Right cardiac atrium (tissue), 5 donors: ENCODE measurements at regions not wholly inside any gene's neighbourhood (a gene's known extent, or its start where the extent isn't known, plus 50 kb on each side); places are given as distances from the start of the nearest gene placed in this dataset.

ENCODE experiments used
- ATAC-seq, 2 donors: fragments of 200-7000 bp; cut with Tn5 transposase; one replicate each; pipeline versions ENCODE4 v1.8.0 to v1.9.1; 2020; ENCODE audit warnings: moderate library complexity in 2 of 2, mild to moderate bottlenecking in 1 of 2
- DNase-seq, 3 donors: peaks; one replicate each; pipeline ENCODE4 v3.0.0-alpha.2; 2020
- H3K27ac ChIP-seq: one replicate; pipeline ENCODE4 v1.5.1; 2013; ENCODE audit warnings: mild to moderate bottlenecking, low read length, control low read depth, moderate library complexity
- H3K27me3 ChIP-seq: one replicate; pipeline ENCODE4 v1.6.1; 2013; ENCODE audit not compliant: control insufficient read depth, insufficient read depth
- H3K4me1 ChIP-seq: one replicate; pipeline ENCODE4 v1.6.1; 2013; ENCODE audit warnings: low read length; ENCODE audit not compliant: control insufficient read depth, insufficient read depth
- H3K4me3 ChIP-seq: one replicate; pipeline ENCODE4 v1.5.1; 2013; ENCODE audit warnings: low read length, control low read depth
- H3K9me3 ChIP-seq: one replicate; pipeline ENCODE4 v1.6.1; 2013; ENCODE audit warnings: low read length; ENCODE audit not compliant: control insufficient read depth
- WGBS: extraction: QIAGEN DNeasy Blood & Tissue Kit; methylation state at CpG from one replicate; pipeline ENCODE4 v1.1.7; 2013; 5-methylcytosine and 5-hydroxymethylcytosine counted together
- intact Hi-C, 4 donors: fragments of 100-400 bp; cut with DNase I; formaldehyde crosslinking; loops; one replicate each; pipeline versions ENCODE4 v1.11.0 to v1.14.0; 2022 to 2023
- donor health status: healthy with polysubstance abuse.
- donor health status: DM: no; HTN: yes; CAD: no.
- donor health status: DM: no; HTN: no; CAD: no.
- donor health status: DM: no; HTN: yes; CAD: no; lungs with severe emphysema.
- donor health status: DM: yes; HTN: yes; CAD: no.

GRCh38 chr2:3040496-3041140, 337.0 kb downstream of the EIPR1 start:
- intact Hi-C loops, result no loop called here
- DNase-seq, result peak in 1 of 3 donors; percentile 60
- no peaks in the 10 kb centered on the region for H3K9me3 ChIP-seq
- H3K4me3 ChIP-seq, result no peak overlapping the region
- WGBS, result 50% methylated on average over 17 of the region's 17 CpGs
- no peaks in the 10 kb centered on the region for H3K4me1 ChIP-seq
- no peak overlapping the region for H3K27ac ChIP-seq
- peak in 1 of 2 donors; percentile 48 for ATAC-seq
- H3K27me3 ChIP-seq, result no peaks in the 10 kb centered on the region

GRCh38 chr2:3040066-3040428, 337.6 kb downstream of the EIPR1 start:
- intact Hi-C loops, result no loop called here
- ATAC-seq (no peak), DNase-seq (no peak)
- no peaks in the 10 kb centered on the region for H3K9me3 ChIP-seq
- 88% methylated on average over 2 of the region's 2 CpGs for WGBS
- H3K27me3 ChIP-seq, result no peaks in the 10 kb centered on the region
- H3K27ac ChIP-seq, result no peak overlapping the region
- H3K4me3 ChIP-seq, result no peak overlapping the region
- H3K4me1 ChIP-seq, result no peaks in the 10 kb centered on the region

- Histone ChIP-seq H3K4me1 (no peaks in the 10 kb centered on the region), H3K27me3 (no peaks in the 10 kb centered on the region), H3K27ac (no peak overlapping the region), H3K4me3 (no peak overlapping the region), H3K9me3 (no peaks in the 10 kb centered on the region)
- 87% methylated on average over 16 of the region's 16 CpGs for WGBS
- no peak for ATAC-seq
- DNase-seq, result no peak
- intact Hi-C loops, result no loop called here
Measured at GRCh38 chr2:3039188-3040065, 338.2 kb downstream of the EIPR1 start.

GRCh38 chr2:3038636-3039035, 339.0 kb downstream of the EIPR1 start:
- DNase-seq, result no peak
- H3K4me3 ChIP-seq, result no peak overlapping the region
- no peak overlapping the region for H3K27ac ChIP-seq
- no peaks in the 10 kb centered on the region for H3K27me3 ChIP-seq
- WGBS, result 84% methylated on average over 12 of the region's 12 CpGs
- no peaks in the 10 kb centered on the region for H3K4me1 ChIP-seq
- intact Hi-C loops, result no loop called here
- no peak for ATAC-seq
- no peaks in the 10 kb centered on the region for H3K9me3 ChIP-seq

GRCh38 chr2:3037196-3038194, 340.1 kb downstream of the EIPR1 start:
- 86% methylated on average over 29 of the region's 29 CpGs for WGBS
- no peak for ATAC-seq
- H3K4me1 ChIP-seq, result no peaks in the 10 kb centered on the region
- H3K27ac ChIP-seq, result no peak overlapping the region
- no peaks in the 10 kb centered on the region for H3K27me3 ChIP-seq
- intact Hi-C loops, result no loop called here
- DNase-seq, result no peak
- no peak overlapping the region for H3K4me3 ChIP-seq
- H3K9me3 ChIP-seq, result no peaks in the 10 kb centered on the region

GRCh38 chr2:3036432-3037125, 341.0 kb downstream of the EIPR1 start:
- H3K27ac ChIP-seq, result no peak overlapping the region
- DNase-seq (no peak), ATAC-seq (no peak)
- intact Hi-C loops, result no loop called here
- H3K4me1 ChIP-seq, result no peaks in the 10 kb centered on the region
- no peak overlapping the region for H3K4me3 ChIP-seq
- 95% methylated on average over 18 of the region's 18 CpGs for WGBS
- H3K27me3 ChIP-seq, result no peaks in the 10 kb centered on the region
- no peaks in the 10 kb centered on the region for H3K9me3 ChIP-seq

- ATAC-seq (no peak), DNase-seq (no peak)
- Histone ChIP-seq H3K4me3 (no peak overlapping the region), H3K27ac (no peak overlapping the region), H3K9me3 (no peaks in the 10 kb centered on the region), H3K27me3 (no peaks in the 10 kb centered on the region), H3K4me1 (no peaks in the 10 kb centered on the region)
- intact Hi-C loops, result no loop called here
- 83% methylated on average over 21 of the region's 21 CpGs for WGBS
Measured at GRCh38 chr2:3035385-3036050, 342.1 kb downstream of the EIPR1 start.

- ATAC-seq, result peak in 1 of 2 donors; percentile 14
- Histone ChIP-seq H3K4me1 (no peaks in the 10 kb centered on the region), H3K27ac (no peak overlapping the region), H3K27me3 (no peaks in the 10 kb centered on the region), H3K4me3 (no peak overlapping the region), H3K9me3 (no peaks in the 10 kb centered on the region)
- intact Hi-C loops, result no loop called here
- WGBS, result 89% methylated on average over 13 of the region's 13 CpGs
- no peak for DNase-seq
Measured at GRCh38 chr2:3034856-3035255, 342.8 kb downstream of the EIPR1 start.

- Histone ChIP-seq H3K27me3 (no peaks in the 10 kb centered on the region), H3K4me1 (no peaks in the 10 kb centered on the region), H3K9me3 (no peaks in the 10 kb centered on the region), H3K27ac (no peak overlapping the region), H3K4me3 (no peak overlapping the region)
- intact Hi-C loops, result no loop called here
- 73% methylated on average over 7 of the region's 7 CpGs for WGBS
- DNase-seq (no peak), ATAC-seq (no peak)
Measured at GRCh38 chr2:3034396-3034795, 343.2 kb downstream of the EIPR1 start.

GRCh38 chr2:3033315-3033714, 344.3 kb downstream of the EIPR1 start:
- Histone ChIP-seq H3K27me3 (no peaks in the 10 kb centered on the region), H3K4me3 (no peak overlapping the region), H3K4me1 (no peaks in the 10 kb centered on the region), H3K27ac (no peak overlapping the region), H3K9me3 (no peaks in the 10 kb centered on the region)
- intact Hi-C loops, result no loop called here
- DNase-seq (no peak), ATAC-seq (no peak)
- WGBS, result 65% methylated on average over 8 of the region's 8 CpGs
